ENCODE measurements at regions not wholly inside any gene's neighbourhood (a gene's known extent, or its start where the extent isn't known, plus 50 kb on each side); places are given as distances from the start of the nearest gene placed in this dataset.
A peak's percentile ranks its signal among the peaks of the same experiment; 100 is the strongest.

- ATAC-seq: peak; percentile 36 to 48; a peak in 4 of 6 replicates
- POLR2A ChIA-PET: no interaction called here
Observed at GRCh38 chrX:45775468-45775867, 574.8 kb upstream of the DIPK2B start.

More at GRCh38 chrX:45775468-45775867, 574.8 kb upstream of the DIPK2B start:
- CTCF ChIA-PET: interaction anchor here (1.1 to 2.5 kb wide), 6 partner anchors 9 to 633 kb away, joined by 3 to 9 read pairs (median 5); no protein-coding TSS in a partner anchor
- Histone ChIP-seq H3K4me1 (peaks cover 88% of the 10 kb centered on the region), H3K4me2 (peak overlapping the region; percentile 73), H3K27ac (peak overlapping the region; percentile 49 to 78; a peak in 5 of 6 replicates), H3K9me3 (no peaks in the 10 kb centered on the region), H3K4me3 (peak overlapping the region; percentile 6; the same call in 1 of the 3 replicates)
- FAIRE-seq (peak; percentile 98), DNase-seq (ENCODE audit: low read depth in 1 of 2, low spot score in 1 of 2) (peak in 1 of 2 experiments; percentile 49)
- WGBS (ENCODE audit: missing lambda C conversion rate): 10% methylated on average over 2 of the region's 2 CpGs
- no peak for TF ChIP-seq USF2 (IDR thresholded peaks at IDR 0.05)
- TF ChIP-seq MAFK (IDR thresholded peaks at IDR 0.05; ENCODE audit: partially characterized antibody): no peak
- no peak for TF ChIP-seq HMGXB4 (CRISPR knock-in tag; IDR thresholded peaks at IDR 0.05; ENCODE audit: borderline replicate concordance)
- TF ChIP-seq ATOH8 (CRISPR knock-in tag; IDR thresholded peaks at IDR 0.05; ENCODE audit: low read depth): no peak
- no peak for TF ChIP-seq RARB (CRISPR knock-in tag; IDR thresholded peaks at IDR 0.05)
- TF ChIP-seq GATA3 (IDR thresholded peaks at IDR 0.05; ENCODE audit: borderline replicate concordance): no peak
- TF ChIP-seq REST (IDR thresholded peaks at IDR 0.05): no peak
- TF ChIP-seq MAZ (IDR thresholded peaks at IDR 0.05; ENCODE audit: borderline replicate concordance, low read depth, low read length): no peak
- TF ChIP-seq ELK1 (IDR thresholded peaks at IDR 0.05; ENCODE audit: low read depth, low read length): no peak
- no peak for TF ChIP-seq SMC3 (IDR thresholded peaks at IDR 0.05)
- TF ChIP-seq RFX5 (IDR thresholded peaks at IDR 0.05): no peak
- no peak for TF ChIP-seq CHD4 (IDR thresholded peaks at IDR 0.05; ENCODE audit: borderline replicate concordance)
- no peak for TF ChIP-seq KDM1A (IDR thresholded peaks at IDR 0.05; ENCODE audit: low read depth)
- TF ChIP-seq PBX3 (IDR thresholded peaks at IDR 0.05): no peak
